Left hindlimb (tissue), 1 donor: ENCODE measurements at regions not wholly inside any gene's neighbourhood (a gene's known extent, or its start where the extent isn't known, plus 50 kb on each side); places are given as distances from the start of the nearest gene placed in this dataset.
"Not testable (repeated sequence)": the region's sequence is repeated elsewhere in the genome, so short reads cannot be mapped to it uniquely, and the experiment has no call there.

ENCODE experiments used
- DNase-seq: peaks from one replicate; pipeline ENCODE4 v3.0.0-alpha.2; 2018

DNA sequence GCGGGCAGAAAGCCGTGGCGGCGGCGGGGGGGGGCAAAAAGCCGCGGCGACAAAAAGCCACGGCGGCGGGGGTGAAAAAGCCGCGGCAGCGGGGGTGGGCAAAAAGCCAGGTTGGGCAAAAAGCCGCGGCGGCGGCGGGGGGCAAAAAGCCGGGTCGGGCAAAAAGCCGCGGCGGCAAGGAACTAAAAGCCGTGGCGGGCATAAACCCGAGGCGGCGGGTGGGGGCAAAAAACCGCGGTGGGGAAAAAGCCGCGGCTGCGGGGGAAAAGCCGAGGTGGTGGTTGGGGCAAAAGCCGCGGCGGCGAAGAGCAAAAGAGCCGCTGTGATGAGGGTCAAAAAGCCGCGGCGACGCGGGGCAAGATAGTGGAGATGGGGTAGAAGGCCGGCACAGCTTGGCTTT, 1834.2 kb downstream of the FOXD4L5 start:
- DNase-seq = not testable (repeated sequence)

GRCh38 chr9:63425123-63425522, 1859.9 kb downstream of the FOXD4L5 start:
- not testable (repeated sequence) for DNase-seq

DNA sequence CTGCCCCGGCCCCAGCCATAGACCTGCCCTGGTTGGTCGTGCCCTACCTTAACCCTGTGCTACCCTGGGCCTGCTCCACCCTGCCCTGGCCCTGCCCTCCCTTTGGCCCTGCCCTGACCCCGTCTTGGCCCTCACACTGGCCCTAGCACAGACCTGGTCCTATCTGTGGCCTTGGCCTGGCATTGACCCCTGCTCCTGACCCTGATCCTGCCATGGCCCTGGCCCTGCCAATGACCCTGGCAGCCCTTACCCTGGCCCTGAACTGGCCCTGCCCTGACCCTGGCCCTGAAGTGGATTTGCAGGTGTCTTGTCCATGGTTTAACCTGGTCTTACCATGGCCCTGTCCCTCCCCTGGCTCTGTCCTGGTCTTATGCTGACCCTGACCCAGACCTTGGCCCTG, 1894.1 kb downstream of the FOXD4L5 start:
- DNase-seq = not testable (repeated sequence)

DNA sequence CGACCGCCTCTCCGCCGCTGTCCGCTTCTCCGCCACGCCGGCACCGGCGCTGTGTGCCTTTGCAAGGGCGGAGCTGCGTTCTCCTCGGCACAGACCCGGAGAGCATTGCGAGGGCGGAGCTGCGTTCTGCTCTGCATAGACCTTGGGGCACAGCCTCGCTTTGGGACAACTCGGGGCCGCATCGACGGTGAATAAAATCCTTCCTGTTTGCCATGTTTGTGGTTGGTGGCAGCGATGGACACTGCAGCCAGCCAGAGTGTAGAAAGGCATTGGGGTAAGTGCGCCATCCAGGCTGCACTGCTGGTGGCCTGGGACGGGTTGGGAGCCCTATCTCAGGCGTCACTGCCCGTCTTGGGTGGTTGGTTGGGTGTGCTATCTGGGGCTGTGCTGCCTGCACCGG, 1899.5 kb downstream of the FOXD4L5 start:
- not testable (repeated sequence) for DNase-seq

GRCh38 chr9:63379864-63380263, 1905.1 kb downstream of the FOXD4L5 start:
- DNase-seq = not testable (repeated sequence)

- DNase-seq = not testable (repeated sequence)
Observed at GRCh38 chr9:63354219-63354618, 1930.8 kb downstream of the FOXD4L5 start.

DNA sequence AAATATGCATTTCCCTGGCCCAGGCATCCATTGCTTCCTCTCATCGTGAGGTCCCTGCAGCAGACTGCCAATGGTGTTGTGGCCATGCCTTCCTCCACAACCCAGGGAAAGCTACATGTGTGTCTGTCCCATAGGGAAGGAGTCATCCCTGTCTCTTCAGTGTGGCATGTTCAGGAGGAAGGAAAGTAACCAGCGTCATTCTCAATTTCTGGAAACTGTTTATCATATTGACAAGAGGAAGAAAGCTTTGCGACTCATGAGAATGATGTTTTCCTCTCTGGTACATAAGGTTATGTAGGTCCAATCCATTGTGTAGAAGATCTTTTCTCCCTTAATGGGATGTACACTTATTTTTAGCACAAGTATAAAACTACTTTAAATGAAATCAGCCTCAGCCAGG, 1937.7 kb downstream of the FOXD4L5 start:
- DNase-seq = not testable (repeated sequence)

DNA sequence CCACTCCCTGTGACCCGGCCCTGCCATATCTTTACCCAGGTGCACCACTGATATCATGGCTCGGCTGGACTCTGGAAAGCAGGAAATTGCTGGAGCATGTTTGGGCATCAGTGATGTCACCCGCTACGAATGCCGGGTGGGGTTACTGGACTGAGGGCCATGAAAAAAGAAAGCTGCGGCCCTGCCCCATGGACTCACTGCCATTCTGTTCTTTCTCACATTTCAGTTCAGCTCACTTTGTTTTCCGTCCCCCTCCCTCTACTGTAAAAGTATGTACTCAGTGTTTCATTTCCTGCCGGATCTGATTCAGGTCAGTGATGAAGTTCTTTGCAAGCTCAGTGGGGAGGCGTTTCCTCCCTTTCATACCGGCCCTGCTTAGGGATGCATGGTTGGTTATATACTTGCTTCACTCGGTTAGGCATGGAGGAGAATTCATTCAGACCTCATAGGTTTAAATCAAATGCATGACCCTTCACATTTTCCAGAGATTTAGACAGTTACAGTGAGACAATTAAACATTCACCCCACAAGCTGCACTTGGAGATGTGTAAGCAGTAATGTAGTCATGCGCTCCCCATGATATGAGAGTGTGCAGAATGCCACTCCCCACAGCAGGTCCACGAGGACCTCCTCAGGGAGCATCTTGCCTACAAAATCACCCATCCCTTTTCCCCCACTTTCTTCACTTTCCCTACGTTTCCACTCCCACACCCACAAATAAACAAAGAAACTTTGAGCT, 1938.5 kb downstream of the FOXD4L5 start:
- peak; percentile 33 for DNase-seq

- not testable (repeated sequence) for DNase-seq
Observed at GRCh38 chr9:63344408-63344807, 1940.6 kb downstream of the FOXD4L5 start.

DNA sequence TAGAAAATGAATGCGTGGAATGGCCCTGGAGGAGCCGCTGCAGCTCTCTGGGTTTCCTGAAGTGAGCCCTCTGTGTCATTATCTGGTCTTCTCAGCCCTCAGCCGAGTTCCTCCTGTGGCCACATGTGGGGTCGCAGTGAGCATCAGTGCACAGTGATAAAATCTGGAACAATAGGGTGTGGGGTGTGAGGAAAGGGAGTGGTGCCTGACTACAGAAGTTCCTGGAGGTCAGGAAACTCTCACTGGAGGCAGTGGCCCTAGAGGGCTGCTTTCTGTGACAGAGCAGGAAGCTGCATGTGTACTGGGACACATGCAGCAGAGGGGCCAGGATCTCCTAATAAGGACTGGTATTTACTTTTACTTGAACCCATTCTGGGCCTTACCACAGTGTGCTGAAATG, 1942.5 kb downstream of the FOXD4L5 start:
- DNase-seq = not testable (repeated sequence)

DNA sequence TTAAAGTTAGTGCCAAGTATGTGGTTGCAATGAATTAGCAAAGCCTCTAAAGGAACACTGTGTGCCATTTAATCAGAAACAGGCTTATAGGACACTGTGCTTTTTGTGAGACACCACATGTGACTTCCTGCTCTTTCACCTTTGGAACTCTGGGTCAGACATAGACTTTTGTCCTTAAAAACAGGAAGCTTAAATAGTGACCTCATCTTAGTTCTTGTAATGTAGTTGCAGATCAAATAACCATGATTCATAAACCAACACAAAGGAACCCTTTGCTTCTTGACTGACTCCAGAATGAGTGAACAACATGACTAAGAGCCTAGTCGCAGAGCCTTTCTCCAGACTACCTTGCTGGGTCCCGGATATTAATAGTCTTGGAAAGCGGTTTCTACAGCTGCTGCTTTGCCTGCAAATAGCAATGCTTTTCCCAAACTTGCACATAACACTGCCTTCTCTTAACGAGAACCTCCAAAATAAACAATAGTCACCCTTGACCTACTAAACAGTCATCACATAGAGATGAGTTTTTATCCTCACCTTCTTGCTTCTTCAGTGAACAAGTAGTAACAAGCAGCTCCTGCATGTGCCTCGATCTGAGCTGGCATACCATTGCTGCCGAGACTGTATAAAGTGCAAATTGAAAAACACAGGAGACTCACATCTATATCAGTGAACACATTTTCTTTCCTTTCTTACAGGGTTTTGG, 1947.0 kb downstream of the FOXD4L5 start:
- DNase-seq = not testable (repeated sequence)

DNA sequence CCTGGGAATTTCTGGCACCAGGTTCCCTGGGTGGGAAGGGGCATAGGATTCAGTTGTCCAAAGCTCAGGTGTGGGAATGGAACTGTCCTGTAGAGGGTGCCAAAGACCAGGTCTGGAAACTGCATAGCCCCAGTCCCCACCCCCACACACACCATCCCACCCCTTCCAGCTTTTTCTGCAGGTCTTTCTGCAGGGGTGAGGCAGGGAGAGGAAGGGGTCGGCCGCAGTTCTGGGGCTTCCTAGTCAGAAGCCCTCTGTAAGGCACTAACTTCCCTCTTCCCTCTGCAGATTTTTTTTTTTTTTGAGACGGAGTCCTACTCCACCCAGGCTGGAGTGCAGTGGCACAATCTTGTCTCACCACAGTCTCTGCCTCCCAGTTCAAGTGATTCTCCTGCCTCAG, 1949.7 kb downstream of the FOXD4L5 start:
- not testable (repeated sequence) for DNase-seq

DNA sequence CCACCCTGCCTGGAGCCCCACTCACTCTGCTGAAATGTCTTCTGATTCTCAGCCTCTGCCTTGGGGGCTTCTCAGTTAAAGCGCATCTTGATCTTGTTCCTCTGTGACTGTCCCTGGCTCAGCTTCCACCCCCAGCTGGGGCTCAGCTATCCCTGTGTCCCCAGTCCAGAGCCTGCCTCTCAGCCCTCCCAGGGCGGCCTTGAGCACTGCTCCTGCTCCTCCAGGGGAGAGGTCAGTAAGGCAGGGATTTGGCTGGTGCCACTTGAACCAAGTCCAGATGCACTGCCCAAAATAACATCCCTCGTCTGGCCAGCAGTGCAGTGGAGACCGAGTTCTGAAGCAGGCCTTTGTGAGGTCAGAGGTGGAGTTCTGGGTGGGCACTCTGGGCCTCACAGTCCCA, 1950.8 kb downstream of the FOXD4L5 start:
- not testable (repeated sequence) for DNase-seq

- DNase-seq = not testable (repeated sequence)
Observed at GRCh38 chr9:63333083-63333482, 1951.9 kb downstream of the FOXD4L5 start.

DNA sequence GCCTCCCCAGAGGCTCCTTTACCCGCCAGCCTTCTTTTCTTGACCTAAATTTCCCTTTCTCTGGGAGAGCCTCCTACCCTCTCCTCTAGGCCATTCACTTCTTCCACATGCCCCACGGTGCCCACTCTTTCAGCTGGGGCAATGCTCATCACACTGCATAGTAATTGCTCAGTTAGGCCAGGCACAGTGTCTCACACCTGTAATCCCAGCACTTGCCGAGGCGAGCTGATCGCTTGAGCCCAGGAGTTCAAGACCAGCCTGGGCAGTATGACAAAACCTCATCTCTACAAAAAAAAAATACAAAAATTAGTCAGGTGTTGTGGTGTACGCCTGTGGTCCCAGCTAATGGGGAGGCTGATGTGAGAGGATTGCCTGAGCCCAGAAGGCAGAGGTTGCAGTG, 1956.7 kb downstream of the FOXD4L5 start:
- DNase-seq = not testable (repeated sequence)

- peak; percentile 0 for DNase-seq
Observed at GRCh38 chr9:63327211-63327610, 1957.8 kb downstream of the FOXD4L5 start.

DNA sequence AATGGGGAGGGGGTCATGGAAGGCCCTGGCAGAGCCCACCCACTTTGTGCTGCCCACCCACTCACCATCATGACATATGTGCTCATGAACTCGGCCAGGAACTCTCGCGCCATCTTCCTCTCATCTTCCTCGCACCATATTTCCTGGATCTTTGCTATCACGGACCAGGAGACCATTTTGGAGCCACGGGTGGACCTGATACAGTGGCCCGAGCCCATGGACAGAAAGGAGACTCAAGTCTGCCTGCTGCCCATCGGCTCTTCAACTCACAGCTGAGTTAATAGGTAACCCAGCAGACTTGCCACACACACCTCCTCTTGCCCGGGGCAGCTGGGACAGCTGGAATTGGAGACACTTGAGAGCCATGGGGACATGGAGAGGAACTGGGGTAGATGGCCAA, 1958.3 kb downstream of the FOXD4L5 start:
- not testable (repeated sequence) for DNase-seq

GRCh38 chr9:63325696-63326095, 1959.3 kb downstream of the FOXD4L5 start:
- DNase-seq = not testable (repeated sequence)

- DNase-seq = not testable (repeated sequence)
Observed at GRCh38 chr9:63318093-63318492, 1966.9 kb downstream of the FOXD4L5 start.

DNA sequence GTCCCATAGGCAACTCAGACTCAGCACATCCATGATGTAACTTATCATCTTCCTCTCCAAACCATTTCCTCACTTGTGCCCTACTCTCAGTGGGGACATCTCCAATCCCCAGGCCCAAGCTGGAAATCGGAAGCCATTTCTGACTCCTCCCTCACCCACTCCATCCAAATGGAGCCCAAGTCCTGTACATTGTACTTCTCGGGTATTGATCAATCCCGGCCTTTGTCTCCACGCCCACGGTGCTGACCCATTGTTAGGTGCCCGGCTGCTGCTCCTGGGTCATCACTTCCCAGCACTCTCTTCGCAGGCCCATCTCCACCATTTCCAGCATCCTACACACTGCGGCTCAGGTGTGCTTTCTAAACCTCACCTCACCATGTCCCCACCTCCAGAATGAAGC, 1969.6 kb downstream of the FOXD4L5 start:
- DNase-seq = not testable (repeated sequence)

GRCh38 chr9:63296848-63297247, 1988.2 kb downstream of the FOXD4L5 start:
- not testable (repeated sequence) for DNase-seq

DNA sequence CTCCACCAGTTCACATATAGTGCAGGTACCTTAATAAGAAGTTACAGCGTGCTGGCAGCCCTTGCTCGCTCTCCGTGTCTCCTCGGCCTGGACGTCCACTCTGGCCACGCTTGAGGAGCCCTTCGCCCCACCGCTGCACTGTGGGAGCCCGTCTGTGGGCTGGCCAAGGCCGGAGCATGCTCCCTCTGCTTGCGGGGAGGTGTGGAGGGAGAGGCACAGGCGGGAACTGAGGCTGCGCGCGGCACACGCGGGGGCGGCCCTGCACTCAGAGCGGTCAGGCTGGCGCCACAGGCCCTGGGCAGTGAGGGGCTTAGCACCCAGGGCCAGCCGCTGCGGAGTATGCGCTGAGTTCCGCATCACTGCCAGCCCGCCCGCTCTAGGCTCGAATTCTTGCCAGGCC, 1988.6 kb downstream of the FOXD4L5 start:
- DNase-seq = not testable (repeated sequence)

DNA sequence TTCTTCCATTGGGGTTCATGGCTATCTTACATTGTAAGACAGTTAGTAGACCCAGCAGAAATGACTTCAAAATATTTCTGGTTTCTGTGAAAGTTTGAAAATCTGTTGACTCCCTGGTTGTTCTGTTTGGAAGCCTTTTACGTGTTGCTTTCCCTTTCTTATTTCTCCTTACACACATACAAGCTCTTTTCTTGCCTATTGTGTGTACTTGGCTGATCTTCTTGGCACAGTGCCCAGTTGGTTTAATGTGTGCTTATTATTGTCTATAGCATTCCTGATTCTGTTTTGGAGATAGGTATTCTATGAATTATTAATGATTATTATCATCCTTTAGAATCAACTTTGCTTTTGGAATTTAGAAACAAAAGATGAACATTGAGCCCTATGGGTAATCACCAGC, 1995.0 kb downstream of the FOXD4L5 start:
- DNase-seq = not testable (repeated sequence)
